Amniotic epithelial cell (primary cell): ENCODE measurements at regions not wholly inside any gene's neighbourhood (a gene's known extent, or its start where the extent isn't known, plus 50 kb on each side); places are given as distances from the start of the nearest gene placed in this dataset.

Experiments used
- DNase-seq: peaks from one replicate; pipeline ENCODE4 v3.0.0-alpha.2; 2010; ENCODE audit warnings: low read depth

DNA sequence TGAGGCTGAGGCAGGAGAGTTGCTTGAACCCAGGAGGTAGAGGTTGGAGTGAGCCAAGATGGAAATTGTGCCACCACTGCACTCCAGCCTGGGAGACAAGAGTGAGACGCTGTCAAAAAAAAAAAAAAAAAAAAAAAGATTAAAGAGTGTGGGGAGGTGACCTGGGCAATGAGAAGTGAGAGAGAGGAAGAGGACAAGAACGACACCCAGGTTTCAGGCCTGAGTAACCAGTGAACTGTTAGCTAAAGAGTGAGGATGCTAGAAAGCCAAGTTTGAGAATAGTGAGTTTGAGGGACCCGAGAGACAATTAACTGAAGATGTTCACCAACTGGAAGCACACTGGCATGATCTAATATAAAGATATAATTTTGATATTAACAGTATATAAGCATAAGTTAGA lies 85.4 kb upstream of the TNFAIP3 start:
- no peak for DNase-seq

DNA sequence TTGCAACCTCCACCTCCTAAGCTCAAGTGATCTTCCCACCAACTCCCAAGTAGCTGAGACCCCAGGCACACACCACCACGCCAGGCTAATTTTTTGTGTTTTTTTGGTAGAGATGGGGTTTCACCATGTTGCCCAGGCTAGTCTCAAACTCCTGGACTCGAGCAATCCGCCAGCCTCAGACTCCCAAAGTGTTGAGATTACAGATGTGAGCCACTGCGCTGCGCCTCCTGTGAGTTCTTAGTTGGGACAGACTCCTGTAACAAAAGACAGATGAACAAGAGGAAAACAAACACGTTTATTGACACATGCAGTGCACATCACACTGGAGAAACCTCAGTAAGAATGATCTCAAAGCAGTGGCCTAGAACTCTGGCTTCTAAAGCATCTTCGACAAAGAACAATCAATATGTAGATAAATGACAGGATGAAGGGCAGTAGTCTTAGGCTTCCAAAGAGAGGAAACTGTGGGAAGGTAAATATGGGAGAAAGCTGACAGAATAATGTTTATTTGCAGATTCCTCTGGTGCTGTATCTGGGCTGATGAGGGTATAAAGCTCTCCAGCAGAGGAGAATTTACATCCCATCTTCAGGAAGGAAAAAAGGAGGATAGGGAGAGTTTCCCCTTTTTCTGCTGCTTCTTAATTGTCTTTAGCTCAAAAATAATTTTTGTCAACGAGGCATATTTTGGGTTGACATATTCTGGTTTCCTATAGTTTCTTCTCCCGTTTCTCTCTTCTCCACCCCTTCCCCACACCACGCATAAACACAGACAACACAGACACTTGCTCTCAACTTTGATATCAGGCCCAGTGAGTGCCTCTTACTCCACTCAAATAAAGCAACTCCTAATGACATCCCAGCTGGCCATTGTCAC lies 84.7 kb upstream of the TNFAIP3 start:
- DNase-seq, result no peak

DNA sequence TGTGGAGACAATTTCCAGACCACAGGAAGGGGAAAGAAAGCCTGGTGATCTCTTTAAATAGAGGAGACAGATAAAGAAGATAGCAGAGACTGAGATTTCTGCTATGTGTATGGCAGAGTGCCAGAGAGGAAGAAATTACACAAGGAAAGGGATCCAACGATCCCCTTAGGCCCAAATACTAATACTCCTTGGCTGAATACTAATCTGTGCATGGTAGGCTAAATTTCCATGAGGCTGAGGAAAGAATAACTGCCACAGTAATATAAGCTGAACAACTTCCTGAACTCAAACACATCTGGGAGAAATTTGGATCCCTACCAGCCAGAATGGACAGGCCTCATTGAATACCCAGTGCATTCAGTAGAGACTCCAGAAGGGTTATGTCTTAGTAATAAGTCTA lies 83.3 kb upstream of the TNFAIP3 start:
- DNase-seq, result no peak

- DNase-seq, result no peak
These were observed 82.5 kb upstream of the TNFAIP3 start for GRCh38 chr6:137784583-137784982.

DNA sequence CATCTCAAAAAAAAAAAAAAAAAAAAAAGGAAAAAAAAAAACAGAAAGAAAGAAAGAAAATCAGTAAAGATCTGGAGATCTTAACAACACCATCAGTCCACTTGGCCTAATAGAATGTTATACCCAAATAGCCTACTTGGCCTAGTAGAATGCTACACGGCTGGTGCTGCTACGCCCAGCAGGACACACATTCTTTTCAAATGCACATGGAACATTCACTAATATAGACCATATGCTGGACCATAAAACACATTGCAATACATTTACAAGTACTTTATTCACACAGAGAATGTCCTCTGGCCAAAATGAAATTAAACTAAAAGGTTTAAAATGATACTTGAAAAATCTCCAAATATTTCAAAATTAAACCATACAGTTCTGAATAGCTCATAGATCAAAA lies 80.0 kb upstream of the TNFAIP3 start:
- no peak for DNase-seq

DNA sequence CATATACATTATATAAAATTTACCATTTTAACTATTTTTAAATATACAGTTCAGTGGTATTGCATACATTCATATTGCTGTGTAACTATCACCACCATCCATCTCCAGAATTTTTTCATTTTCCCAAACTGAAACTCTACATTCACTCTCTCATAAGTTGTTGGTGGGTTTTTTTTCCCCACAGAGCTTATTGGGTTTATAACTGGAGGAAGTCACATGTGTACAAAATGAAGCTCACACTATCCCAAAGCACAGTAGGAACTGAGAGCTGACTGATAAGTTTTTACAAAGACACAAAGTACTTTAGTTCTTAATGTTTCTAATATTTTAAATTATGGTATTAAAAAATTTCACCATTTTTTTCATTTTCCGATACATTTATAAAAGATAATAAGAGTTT lies 78.8 kb upstream of the TNFAIP3 start:
- no peak for DNase-seq

GRCh38 chr6:137791281-137792159 lies 75.5 kb upstream of the TNFAIP3 start:
- DNase-seq, result peak; percentile 70

DNA sequence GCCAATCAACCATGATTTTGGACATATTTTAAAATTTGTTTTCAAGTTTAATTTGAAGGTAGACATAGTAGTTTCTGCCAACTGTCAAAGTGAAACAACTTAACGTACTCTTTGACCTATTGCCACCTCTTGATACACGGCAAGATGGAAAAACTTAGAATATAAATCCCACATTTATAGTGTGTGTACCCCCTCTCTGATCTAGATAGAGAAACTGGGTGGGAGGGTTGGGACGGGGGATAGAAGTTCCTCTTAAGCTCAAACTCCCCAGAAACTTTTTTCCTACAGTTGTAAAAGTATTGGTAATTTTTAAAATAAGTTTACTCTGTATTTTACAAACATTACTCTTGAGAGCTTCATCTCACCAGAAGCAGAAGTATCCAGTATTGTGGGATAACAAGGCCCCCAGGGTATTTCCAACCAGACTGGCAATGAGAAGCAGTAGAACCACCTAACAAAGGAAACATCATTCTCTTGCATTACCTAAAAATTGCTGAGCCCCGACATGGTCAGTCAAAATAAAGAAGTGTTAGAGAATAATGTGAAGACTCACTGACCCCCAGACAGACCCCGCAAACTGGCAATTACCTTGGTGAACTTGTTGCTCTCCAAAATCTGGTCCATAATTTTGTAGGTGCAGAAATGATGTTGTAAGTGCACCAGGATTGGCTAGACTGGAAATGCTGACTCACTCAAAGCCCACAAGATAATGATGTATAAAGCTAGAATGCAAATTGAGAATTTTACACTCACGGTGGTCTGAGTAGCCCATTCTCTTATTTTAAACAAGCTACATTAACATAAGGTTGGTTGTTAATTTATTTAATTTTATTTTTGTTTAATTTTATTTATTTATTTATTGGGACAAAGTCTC lies 74.7 kb upstream of the TNFAIP3 start:
- no peak for DNase-seq

GRCh38 chr6:137793805-137794515 lies 73.1 kb upstream of the TNFAIP3 start:
- no peak for DNase-seq

GRCh38 chr6:137794516-137795201 lies 72.4 kb upstream of the TNFAIP3 start:
- no peak for DNase-seq

GRCh38 chr6:137795501-137795900 lies 71.6 kb upstream of the TNFAIP3 start:
- no peak for DNase-seq

GRCh38 chr6:137798261-137798660 lies 68.8 kb upstream of the TNFAIP3 start:
- DNase-seq, result peak; percentile 78

GRCh38 chr6:137798846-137799245 lies 68.2 kb upstream of the TNFAIP3 start:
- no peak for DNase-seq

GRCh38 chr6:137799950-137800568 lies 67.0 kb upstream of the TNFAIP3 start:
- DNase-seq, result peak; percentile 78

GRCh38 chr6:137800762-137801161 lies 66.3 kb upstream of the TNFAIP3 start:
- no peak for DNase-seq

DNA sequence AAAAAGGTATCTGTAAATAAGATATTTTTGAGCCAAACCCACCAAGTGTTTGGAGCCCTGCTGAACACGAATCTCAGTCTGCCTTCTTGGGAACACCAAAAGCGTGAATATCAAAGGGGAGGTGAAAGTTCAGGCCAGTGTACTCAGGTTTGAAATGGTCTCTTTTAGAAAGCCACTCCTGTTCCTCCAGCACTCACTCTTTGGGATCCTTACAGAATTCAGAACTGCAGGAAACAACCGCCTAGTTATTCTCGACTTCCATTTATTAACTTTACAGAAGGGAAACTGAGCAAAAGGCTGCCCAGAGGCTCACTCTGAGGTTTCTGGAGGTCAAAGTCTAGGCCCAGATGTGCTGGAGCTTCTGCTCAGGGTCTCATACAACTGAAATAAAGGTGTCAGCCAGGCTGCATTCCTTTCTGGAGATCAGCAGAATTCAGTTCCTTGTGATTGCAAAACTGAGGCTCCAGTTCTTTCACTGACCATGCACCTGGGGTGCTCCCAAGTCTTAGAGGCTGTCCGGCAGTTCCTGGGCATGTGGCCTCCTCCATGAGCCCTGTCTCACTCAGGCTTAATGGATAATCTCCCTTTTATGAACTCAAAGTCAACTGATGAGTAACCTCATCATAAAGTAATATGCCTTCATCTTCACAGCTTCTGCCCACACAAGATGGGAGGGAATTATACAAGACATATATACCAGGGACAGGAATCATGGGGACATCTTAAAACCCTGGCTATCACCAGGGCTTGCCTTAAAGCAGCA lies 65.5 kb upstream of the TNFAIP3 start:
- DNase-seq, result peak; percentile 61

DNA sequence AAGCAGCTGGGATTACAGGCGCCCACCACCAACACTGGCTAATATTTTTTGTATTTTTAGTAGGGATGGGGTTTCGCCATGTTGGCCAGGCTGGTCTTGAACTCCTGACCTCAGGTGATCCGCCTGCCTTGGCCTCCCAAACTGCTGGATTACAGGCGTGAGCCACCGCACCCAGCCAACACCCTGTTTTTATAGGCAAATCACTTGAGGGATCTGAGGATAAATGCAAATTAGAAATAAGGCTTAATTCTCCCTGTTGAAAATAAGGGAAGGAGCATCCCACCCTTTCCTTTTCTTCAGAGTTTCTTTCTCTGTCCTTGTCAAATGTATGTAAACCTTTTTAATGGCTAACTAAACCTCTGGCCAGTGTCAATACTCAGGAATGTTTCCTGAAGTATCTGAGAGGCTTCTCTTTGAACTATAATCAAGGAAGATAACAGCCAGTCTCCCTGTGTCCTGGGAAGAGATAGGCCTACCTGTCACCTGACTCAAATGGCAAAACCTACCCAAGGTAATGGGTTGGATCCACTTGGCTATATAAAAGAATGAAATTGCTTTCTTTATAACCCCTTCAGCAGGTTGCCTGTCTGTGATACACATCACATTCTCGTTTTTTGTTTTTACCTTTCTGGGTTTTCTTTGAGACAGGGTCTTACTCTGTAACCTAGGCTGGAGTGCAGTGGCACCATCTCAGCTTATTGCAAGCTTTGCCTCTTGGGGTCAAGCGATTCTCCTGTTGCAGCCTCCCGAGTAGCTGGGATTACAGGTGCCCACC lies 64.5 kb upstream of the TNFAIP3 start:
- no peak for DNase-seq

GRCh38 chr6:137804637-137805036 lies 62.4 kb upstream of the TNFAIP3 start:
- peak; percentile 97 for DNase-seq

DNA sequence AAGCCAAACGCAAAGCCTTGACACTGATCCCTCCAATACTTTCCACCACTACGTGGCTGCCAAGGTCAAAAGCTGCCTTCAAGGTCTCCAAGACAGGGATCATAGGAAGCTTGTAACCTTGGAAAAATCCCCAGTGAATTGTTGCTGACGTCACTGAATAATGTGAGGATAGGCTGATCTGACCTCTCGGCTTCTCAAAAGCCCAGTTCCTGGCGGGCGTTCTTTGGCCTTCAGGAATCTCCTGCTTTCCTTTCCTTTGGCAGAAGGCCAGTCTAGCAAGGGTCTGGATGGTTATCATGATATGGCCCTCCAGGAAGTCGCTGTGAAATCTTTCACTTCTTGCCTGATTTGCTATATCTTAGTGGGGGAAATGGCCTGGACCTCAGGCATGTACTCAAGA lies 61.4 kb upstream of the TNFAIP3 start:
- DNase-seq, result peak; percentile 85
